Urinary bladder (tissue), 3 donors: ENCODE measurements at regions not wholly inside any gene's neighbourhood (a gene's known extent, or its start where the extent isn't known, plus 50 kb on each side); places are given as distances from the start of the nearest gene placed in this dataset.

Experiments
- DNase-seq: peaks from one replicate; pipeline ENCODE4 v3.0.0-alpha.2; 2015; ENCODE audit errors: extremely low spot score
- H3K27ac ChIP-seq: one replicate; pipeline ENCODE4 v1.5.1; 2013; ENCODE audit warnings: low read depth, mild to moderate bottlenecking, moderate library complexity
- H3K36me3 ChIP-seq: one replicate; pipeline ENCODE4 v1.6.1; 2013; ENCODE audit warnings: mild to moderate bottlenecking, moderate library complexity; ENCODE audit not compliant: insufficient read depth
- H3K4me1 ChIP-seq: one replicate; pipeline ENCODE4 v1.6.1; 2013; ENCODE audit warnings: mild to moderate bottlenecking, moderate library complexity; ENCODE audit not compliant: insufficient read depth
- H3K4me3 ChIP-seq: one replicate; pipeline ENCODE4 v1.5.1; 2013; ENCODE audit warnings: low read depth, low read length
- WGBS: extraction: QIAGEN DNeasy Blood & Tissue Kit; methylation state at CpG from one replicate; pipeline ENCODE4 v1.1.7; 2013; 5-methylcytosine and 5-hydroxymethylcytosine counted together
- donor health status: healthy with polysubstance abuse.
- donor health status: healthy.

DNA sequence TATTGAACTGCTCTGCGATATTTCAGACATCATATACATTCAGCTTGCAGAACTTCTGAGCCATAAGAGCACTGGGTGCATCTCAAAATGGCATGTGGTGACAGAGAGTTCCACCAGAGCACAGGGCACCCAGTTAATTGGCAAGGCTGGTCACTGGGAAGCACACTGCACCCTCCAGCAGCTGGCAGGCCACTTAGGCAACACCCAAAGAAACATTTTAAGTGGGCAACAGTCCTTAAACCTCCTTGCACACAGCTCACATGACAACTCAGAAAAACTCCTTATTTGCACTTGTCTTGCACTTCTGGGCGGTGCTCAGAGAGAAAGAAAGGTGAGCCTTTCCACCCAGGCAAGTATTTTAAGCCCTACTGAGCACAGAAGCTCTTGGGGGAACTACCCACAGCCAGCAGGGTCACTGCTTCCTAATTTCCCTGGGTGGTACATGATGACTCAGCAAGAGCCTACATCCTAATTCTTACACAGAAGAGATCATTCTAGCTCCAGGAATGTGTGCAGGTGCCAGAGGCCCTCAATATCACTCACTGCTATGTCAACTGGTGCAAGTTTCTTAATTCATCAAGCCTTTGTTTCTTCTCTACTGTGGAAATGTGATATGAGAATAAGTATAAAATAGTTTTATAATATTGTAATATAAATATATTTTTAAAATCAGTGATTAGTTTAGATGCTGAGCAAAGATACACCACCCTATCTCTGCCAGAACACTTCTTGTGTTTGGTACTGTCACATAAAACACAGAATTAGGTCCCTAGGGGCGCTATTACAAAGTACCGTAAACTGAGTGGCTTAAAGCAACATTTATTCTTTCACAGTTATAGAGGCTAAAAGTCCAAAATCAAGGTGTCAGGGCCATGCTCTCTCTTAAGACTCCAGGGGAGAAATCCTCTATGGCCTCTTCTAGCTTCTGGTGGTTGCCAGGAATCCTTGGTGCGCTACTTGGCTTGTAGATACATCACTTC is 155.1 kb upstream of the PPARGC1A start:
- WGBS = 92% methylated on average over 5 of the region's 5 CpGs
- no peak for DNase-seq
- H3K36me3 ChIP-seq = no peaks in the 10 kb centered on the region
- H3K27ac ChIP-seq = no peak overlapping the region
- H3K4me3 ChIP-seq = no peak overlapping the region
- no peaks in the 10 kb centered on the region for H3K4me1 ChIP-seq

DNA sequence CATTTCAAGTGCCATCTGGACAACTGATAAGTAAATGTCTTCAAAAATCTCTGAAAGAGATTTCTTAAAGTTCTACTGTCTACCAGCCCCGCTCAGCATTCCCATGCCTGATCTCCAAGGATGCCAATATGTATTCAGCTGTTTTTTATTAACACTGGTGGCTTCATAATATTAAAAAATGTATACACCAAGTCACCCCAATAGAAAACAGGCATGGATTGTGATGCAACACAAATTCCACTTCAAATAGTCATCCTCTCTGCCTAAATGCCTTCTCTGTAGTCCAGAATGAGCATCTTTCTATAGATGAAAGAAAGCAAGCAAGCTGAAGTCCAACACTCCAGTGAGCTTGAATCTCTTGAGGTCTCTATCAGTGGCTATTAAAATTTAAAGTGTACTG is 152.2 kb upstream of the PPARGC1A start:
- 77% methylated on average over 1 of the region's 1 CpG for WGBS

DNA sequence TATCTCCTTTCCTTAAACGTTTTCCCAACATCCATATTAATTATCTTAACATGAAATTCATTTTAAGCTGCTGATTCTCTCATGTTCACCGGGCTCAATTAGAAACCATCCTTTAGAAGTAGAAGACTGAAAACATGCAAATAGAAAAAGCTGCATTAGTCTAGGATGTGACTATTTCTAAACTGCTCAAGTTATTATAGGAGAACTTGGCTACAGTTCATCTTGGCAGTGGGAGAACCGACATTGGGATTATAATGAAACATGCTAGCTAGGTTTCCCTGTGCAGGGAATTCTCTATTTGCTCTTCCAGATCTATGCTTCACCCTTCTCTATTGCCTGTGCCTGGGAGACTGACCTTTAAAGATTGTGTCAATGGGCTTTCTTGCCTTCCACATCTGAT is 151.0 kb upstream of the PPARGC1A start:
- H3K27ac ChIP-seq = no peak overlapping the region
- no peaks in the 10 kb centered on the region for H3K36me3 ChIP-seq
- 60% methylated on average over 3 of the region's 3 CpGs for WGBS
- no peak overlapping the region for H3K4me3 ChIP-seq
- DNase-seq = no peak
- no peaks in the 10 kb centered on the region for H3K4me1 ChIP-seq

More for the DNA sequence above, 152.2 kb upstream of the PPARGC1A start:
- no peaks in the 10 kb centered on the region for H3K4me1 ChIP-seq
- DNase-seq = no peak
- no peak overlapping the region for H3K27ac ChIP-seq
- H3K36me3 ChIP-seq = no peaks in the 10 kb centered on the region
- no peak overlapping the region for H3K4me3 ChIP-seq

GRCh38 chr4:24033626-24034025 is 143.8 kb upstream of the PPARGC1A start:
- DNase-seq = no peak
- no peak overlapping the region for H3K27ac ChIP-seq
- H3K4me3 ChIP-seq = no peak overlapping the region
- WGBS = 80% methylated on average over 5 of the region's 5 CpGs
- H3K36me3 ChIP-seq = no peaks in the 10 kb centered on the region
- H3K4me1 ChIP-seq = no peaks in the 10 kb centered on the region

DNA sequence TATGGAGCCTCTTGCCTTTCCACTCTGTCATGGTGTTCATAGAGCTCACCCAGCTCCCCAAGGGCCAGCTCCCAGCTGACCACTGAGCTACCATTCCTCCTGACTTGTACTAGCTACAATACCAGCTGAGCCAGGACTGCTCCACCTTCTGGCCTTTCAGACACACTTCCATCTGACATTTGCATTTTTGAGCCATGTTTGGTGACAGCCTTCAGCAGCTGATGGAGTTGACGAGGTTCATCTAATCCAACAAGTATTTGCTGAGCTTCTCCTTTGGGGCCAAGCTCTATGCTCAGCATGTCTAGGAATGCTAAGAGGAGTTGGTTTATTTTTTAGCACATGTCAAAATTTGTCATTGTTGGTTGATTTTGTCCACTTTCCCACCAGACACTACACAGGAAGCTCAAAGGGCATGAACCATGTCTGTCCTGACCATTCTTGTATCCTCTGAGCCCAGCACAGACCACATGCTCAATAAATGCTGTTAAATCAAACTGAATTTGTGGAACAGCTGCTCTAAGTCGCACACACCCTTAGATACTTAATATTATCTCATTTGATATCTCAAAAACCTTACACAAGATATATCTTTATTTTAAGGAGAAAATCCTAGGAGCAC is 142.6 kb upstream of the PPARGC1A start:
- Histone ChIP-seq H3K36me3 (no peaks in the 10 kb centered on the region), H3K27ac (no peak overlapping the region), H3K4me1 (no peaks in the 10 kb centered on the region), H3K4me3 (no peak overlapping the region)
- no peak for DNase-seq
- WGBS = 82% methylated on average over 2 of the region's 2 CpGs

GRCh38 chr4:24026596-24026995 is 136.7 kb upstream of the PPARGC1A start:
- H3K4me1 ChIP-seq = no peaks in the 10 kb centered on the region
- 71% methylated on average over 4 of the region's 4 CpGs for WGBS
- DNase-seq = no peak

GRCh38 chr4:24024605-24025004 is 134.8 kb upstream of the PPARGC1A start:
- Histone ChIP-seq H3K27ac (no peak overlapping the region), H3K4me1 (no peaks in the 10 kb centered on the region), H3K36me3 (no peaks in the 10 kb centered on the region), H3K4me3 (no peak overlapping the region)
- 73% methylated on average over 4 of the region's 4 CpGs for WGBS
- DNase-seq = no peak

More at GRCh38 chr4:24026596-24026995, 136.7 kb upstream of the PPARGC1A start:
- H3K27ac ChIP-seq = no peak overlapping the region
- no peaks in the 10 kb centered on the region for H3K36me3 ChIP-seq
- H3K4me3 ChIP-seq = no peak overlapping the region

GRCh38 chr4:24024157-24024556 is 134.3 kb upstream of the PPARGC1A start:
- Histone ChIP-seq H3K36me3 (no peaks in the 10 kb centered on the region), H3K4me1 (no peaks in the 10 kb centered on the region), H3K27ac (no peak overlapping the region), H3K4me3 (no peak overlapping the region)
- WGBS = 55% methylated on average over 4 of the region's 4 CpGs
- no peak for DNase-seq

DNA sequence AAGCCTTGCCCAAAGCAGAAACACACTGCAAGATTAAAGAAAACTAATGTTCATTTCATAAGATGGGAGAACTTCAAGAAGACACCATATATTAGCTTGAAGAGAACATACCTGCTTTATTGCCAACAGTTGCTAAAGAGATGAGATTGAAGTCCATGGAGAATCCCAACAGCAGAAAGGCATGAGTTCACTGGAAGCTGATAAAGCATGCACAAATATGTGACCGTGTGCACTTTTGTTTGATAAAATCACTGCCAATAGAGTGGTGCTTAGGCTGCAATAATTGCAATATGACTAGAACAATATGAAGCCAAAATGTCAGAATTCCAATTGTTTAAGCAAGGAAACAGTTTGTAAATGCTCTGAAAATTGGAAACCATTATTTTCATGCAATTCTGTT is 125.9 kb upstream of the PPARGC1A start:
- WGBS = 72% methylated on average over 1 of the region's 1 CpG
- H3K36me3 ChIP-seq = no peaks in the 10 kb centered on the region
- DNase-seq = no peak
- no peaks in the 10 kb centered on the region for H3K4me1 ChIP-seq
- H3K27ac ChIP-seq = no peak overlapping the region
- no peak overlapping the region for H3K4me3 ChIP-seq

- Histone ChIP-seq H3K4me3 (no peak overlapping the region), H3K4me1 (no peaks in the 10 kb centered on the region), H3K27ac (no peak overlapping the region), H3K36me3 (no peaks in the 10 kb centered on the region)
- 78% methylated on average over 8 of the region's 8 CpGs for WGBS
- no peak for DNase-seq
Observed at GRCh38 chr4:24013668-24014422, 124.0 kb upstream of the PPARGC1A start.

GRCh38 chr4:24010994-24011393 is 121.1 kb upstream of the PPARGC1A start:
- no peak for DNase-seq
- WGBS = 73% methylated on average over 1 of the region's 1 CpG
- H3K27ac ChIP-seq = no peak overlapping the region
- H3K4me1 ChIP-seq = no peaks in the 10 kb centered on the region
- no peaks in the 10 kb centered on the region for H3K36me3 ChIP-seq
- H3K4me3 ChIP-seq = no peak overlapping the region

GRCh38 chr4:24010573-24010972 is 120.7 kb upstream of the PPARGC1A start:
- no peak for DNase-seq
- Histone ChIP-seq H3K27ac (no peak overlapping the region), H3K4me3 (no peak overlapping the region), H3K36me3 (no peaks in the 10 kb centered on the region), H3K4me1 (no peaks in the 10 kb centered on the region)
- 64% methylated on average over 3 of the region's 3 CpGs for WGBS

DNA sequence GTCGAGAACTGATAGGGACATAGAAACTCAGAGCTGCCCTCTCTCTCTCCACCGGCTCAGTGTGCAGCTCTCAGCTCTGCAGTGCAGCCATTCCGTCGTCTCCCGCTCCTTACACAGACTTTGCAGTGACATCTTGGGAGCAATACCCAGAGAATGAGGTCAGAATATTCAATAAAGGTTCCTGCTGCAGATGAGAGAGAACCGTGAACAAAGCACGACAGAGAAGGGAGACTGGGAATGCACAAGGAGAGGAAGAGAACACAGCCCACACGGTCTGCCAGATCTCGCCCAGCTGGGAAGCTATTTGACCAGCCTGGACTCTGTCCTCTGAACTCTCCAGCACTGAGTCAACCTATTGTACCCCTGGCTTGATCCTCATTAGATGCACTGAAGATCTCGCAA is 118.0 kb upstream of the PPARGC1A start:
- 70% methylated on average over 10 of the region's 10 CpGs for WGBS
- DNase-seq = no peak
- H3K36me3 ChIP-seq = no peaks in the 10 kb centered on the region
- H3K4me3 ChIP-seq = no peak overlapping the region
- no peak overlapping the region for H3K27ac ChIP-seq
- H3K4me1 ChIP-seq = no peaks in the 10 kb centered on the region
